ENCODE measurements at regions not wholly inside any gene's neighbourhood (a gene's known extent, or its start where the extent isn't known, plus 50 kb on each side); places are given as distances from the start of the nearest gene placed in this dataset.

- DNase-seq = no peak
Observed at GRCh38 chr10:111523016-111523415, 446.2 kb downstream of the ADRA2A start.

DNA sequence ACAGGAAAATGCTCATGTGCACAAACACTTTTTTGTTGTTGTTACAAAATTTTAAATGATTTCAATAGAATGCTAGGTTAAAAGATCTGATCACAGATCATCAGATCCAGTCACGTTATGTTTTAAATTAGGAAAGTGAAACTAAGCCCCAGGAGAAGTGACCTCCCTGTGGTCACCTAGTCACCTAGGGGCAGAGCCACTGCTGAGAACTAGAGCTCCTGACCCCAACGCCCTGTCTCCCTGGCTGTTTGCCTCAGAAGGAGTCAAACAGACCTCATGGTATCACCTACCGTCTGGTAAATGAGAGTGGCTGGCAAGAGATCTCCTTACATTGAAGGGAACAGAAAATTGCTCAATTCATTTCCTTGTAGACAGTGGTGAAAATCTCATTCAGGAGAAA lies 447.3 kb downstream of the ADRA2A start:
- DNase-seq = no peak

DNA sequence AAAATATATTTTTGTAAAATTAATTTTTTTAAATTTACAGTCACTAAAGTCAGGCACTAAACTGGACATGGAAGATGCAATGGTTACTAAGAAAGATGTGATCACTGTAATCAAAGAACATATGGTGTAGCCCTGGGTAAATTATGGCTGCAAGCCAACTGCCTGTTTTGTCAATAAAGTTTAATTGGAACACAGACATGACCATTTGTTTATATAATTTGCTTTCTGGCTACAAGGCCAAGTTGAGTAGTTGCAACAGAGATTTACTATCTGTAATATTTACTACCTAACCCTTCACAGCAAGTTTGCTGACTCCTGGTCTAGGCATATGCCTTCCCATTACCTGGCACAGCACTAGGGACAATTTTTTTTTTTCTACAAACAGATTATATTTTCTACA lies 448.9 kb downstream of the ADRA2A start:
- DNase-seq = no peak

DNA sequence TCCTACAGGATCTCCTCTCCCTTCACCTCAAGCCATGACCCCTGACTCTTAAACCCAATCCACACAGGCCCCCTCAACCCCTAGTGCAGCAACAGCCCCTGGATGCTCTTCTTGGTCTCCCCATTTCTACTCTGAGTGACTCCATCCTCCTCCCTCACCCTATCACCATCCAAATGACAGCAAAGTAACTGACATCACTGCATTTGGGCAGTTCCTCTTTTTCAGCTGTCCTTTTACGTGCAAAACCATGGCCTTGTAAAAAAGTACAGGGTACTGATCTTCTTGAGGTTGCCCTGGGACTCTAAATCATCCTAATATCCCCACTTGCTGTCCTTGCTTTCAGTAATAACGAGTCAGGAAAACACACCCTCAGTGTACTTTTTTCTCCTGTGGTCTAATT lies 454.9 kb downstream of the ADRA2A start:
- DNase-seq = no peak

DNA sequence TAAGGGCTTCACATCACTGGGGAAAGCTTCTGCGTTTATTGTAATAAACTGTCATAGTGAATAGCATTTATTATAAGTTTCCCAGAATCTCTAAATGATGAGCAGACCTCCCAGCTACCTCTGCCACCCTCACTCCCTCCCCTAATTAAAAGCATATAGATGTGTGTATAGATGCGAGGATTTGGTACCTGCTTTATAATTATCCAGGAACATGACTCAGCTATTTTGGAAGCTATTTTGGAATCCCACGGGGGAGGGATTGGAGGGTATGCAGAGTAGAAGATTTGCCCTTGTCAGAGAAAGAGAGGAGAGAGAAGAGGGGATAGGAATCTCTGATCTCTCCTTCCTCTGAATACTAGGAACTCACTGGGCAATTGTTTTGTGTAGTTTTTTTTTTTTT lies 455.3 kb downstream of the ADRA2A start:
- no peak for DNase-seq

GRCh38 chr10:111539246-111539645 lies 462.4 kb downstream of the ADRA2A start:
- DNase-seq = no peak

DNA sequence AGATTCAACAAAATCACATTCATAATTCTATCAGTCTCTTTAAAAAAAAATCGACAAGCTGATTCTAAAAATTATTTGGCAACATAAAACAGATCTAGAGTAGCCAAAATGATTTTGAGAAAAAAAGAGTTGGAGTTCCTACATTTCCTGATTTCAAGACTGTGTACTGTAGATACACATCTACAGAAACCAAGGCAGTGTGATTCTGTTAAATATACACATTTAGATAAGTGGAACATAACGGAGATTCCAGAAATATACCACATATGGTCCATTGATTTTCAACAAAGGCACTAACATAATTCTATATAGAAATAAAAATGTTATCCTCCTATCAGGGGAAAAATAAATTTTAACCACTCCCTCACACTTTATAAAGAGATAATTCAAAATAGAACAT lies 467.0 kb downstream of the ADRA2A start:
- no peak for DNase-seq

GRCh38 chr10:111545861-111546605 lies 469.2 kb downstream of the ADRA2A start:
- DNase-seq = no peak

- DNase-seq = no peak
Observed at GRCh38 chr10:111548084-111548726, 471.4 kb downstream of the ADRA2A start.

DNA sequence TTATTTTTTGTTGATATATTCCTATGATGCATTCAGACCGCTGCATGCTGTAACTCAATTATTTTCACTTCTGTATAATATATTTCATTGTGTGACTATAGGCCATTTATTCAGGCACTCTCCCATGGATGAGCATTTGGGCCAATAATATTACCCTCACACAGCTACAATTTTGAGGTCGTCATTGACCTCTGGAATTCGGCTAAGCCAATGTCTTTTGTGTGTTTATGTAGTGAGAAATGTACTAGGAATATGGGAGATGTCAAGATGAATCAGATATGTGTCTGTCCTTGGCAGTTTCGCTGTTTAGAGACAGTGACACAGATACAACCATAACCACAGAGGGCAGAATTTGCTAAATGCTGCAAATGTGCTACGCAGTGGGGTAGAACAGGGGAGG lies 474.2 kb downstream of the ADRA2A start:
- DNase-seq = no peak

- DNase-seq = no peak
Observed at GRCh38 chr10:111556666-111557065, 479.8 kb downstream of the ADRA2A start.

GRCh38 chr10:111558211-111558610 lies 481.4 kb downstream of the ADRA2A start:
- DNase-seq = no peak

DNA sequence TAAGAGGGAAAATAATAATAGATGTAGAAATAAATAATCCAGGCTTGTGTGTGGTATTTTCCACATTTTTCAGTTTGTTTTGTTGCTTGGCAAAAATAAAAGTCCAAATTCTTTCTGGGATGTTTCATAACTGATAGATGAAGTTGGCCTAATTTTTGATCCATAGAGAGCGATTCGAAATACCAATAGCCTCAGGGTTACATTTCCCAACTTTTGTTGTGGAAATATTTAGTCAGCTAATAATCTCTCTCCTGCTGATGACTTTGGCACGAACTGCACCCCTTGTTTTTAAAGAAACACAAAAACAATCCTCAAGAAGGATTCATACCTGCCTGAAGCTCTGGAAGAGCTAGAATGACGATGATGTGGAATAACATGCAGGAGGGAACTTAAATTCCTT lies 483.2 kb downstream of the ADRA2A start:
- DNase-seq = no peak

DNA sequence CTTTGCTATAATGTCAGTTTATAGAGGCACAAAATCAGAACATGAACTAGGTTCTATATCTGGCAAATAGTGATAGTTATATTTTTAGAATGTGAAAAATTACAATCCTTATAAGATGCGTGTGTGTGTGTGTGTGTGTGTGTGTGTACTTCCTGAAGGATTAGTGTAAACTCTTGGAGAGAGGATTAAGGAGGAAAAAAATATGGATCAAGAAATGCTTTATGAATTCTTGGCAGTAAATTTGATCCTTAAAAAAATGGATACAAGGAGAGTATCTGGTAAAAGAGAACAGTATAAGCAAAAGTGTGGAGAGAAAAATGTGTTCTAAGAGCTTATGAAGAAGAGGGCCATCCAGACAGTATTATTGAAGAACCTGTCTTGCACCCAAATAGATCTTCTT lies 484.3 kb downstream of the ADRA2A start:
- no peak for DNase-seq

- DNase-seq = no peak
Observed at GRCh38 chr10:111565542-111565941, 488.7 kb downstream of the ADRA2A start.

- DNase-seq = no peak
Observed at GRCh38 chr10:111578076-111578475, 501.2 kb downstream of the ADRA2A start.

DNA sequence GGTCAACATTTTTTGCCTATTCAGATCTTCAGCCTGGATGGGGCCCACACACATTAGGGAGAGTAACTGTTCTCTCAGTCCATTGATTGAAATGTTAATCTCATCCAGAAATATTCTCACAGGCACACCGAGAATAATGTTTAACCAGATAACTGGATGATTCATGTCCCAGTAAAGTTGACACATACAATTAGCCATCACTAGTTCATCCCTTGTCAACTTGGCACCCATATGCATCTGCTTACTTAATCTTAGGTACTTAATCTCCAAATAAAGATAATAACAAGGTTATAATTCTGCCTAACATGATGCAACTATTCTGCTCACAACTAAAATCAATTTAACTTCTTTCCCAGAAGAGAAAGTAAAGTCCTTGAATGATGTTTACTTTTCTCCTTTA lies 502.6 kb downstream of the ADRA2A start:
- DNase-seq = no peak

DNA sequence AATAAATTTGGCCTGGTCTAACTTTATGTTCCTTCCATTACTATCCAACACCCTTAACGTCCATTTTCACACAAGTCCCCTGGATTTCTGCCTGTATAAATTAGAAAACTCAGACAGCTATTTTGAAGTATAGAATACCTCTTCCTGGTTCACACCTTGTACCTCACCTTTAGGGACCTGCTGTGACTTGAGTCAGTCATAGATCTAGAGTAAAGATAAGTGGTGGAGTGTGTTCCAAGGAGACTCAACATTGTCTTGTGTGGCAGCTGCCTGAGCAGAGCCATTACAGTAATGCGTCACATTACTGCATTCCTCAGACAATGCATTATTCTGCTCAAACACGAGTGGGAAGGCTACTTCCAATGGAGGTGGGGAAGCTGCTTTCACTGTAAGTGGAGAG lies 513.9 kb downstream of the ADRA2A start:
- DNase-seq = no peak

DNA sequence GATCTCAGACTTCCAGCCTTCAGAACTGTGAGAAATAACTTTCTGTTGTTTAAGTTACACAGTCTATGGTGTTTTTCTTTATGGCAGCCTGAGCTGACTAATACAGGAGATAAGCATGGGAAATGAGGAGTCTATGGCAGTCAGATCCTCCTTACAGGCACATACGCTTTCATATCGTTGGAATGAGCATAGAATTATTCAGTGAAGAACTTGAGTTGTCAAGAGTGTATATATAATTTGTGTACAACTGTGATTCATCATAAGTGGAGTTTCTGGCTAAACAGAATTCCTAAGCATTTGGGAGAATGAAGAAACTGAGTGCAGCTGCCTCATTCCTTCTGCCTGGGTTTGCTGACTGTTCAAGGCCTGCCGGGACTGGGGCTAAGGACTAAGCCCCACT lies 516.7 kb downstream of the ADRA2A start:
- no peak for DNase-seq

GRCh38 chr10:111595173-111595572 lies 518.3 kb downstream of the ADRA2A start:
- no peak for DNase-seq

DNA sequence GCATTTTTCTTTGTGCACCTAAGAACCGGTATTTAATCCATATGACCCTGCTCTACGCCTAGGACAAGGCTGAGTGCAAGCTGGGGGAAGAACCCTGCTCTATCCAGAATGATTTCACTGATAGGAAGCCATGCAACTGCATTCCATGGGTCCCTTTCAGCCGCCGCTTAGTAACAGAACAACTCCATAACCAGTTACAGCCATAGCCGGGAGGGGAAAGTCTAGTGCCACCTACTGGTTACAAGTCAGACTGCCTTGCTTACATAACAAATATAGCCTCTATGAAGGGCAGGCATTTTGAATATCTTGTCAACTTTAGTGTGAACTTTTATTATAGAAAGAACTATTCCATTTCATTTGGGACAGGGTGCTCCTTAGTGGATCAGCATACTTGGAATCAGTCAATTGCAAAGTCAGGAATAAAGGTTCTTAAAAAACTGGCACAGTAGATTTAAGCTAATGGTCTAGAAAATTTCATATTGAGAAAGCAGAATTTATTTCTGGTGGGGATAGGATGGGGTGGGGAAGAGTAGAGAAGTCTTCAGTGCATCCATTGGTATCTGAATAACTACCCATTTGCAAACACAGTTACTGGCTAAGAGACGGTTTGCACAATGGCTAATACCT lies 521.7 kb downstream of the ADRA2A start:
- peak; percentile 53 for DNase-seq

- DNase-seq = no peak
Observed at GRCh38 chr10:111599943-111600342, 523.1 kb downstream of the ADRA2A start.

DNA sequence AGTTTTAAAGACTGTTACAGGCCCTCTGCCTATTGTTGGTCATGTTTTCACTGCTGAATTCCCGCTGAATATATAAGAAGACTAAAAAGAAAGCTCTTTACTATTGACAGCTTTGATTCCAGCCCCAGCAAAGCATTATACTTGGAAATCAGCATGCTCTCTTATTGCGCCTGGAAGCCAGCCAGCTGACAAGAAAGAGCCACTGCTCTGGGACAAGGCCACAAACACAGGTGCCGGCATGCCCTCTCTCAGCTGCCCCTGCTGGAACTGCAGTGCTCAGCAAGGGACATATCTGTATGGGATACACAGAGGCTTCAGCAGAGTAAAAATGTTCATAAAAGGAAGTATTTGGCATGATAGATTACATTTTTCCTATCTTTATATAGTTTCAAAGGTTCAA lies 523.9 kb downstream of the ADRA2A start:
- no peak for DNase-seq

DNA sequence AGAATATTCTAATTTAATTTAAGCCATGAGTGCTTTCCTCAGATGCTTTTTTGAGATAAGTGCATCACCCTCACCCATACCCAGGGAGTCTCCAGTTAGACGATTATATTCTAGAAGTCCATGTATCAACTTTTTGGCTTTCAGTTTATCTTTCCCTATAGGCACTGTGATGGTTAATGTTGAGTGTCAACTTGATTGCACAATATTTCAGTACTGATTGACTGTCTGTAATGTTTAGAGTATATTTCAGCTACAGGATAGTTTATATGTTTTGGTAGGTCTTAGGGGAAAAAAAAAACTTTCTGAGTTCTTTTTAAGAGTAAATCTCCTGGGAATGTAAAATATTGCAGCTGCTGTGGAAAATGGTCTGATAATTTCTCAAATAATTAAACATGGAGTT lies 535.4 kb downstream of the ADRA2A start:
- DNase-seq = no peak

Data from CD4-positive, alpha-beta T cell treated with Interleukin-10 for 1 hour (primary cell).